OCI-LY1 (cell line): ENCODE measurements at regions not wholly inside any gene's neighbourhood (a gene's known extent, or its start where the extent isn't known, plus 50 kb on each side); places are given as distances from the start of the nearest gene placed in this dataset.

Experiments
- H2AFZ ChIP-seq: fragments of 200-600 bp; sonication (generic), shearing (Covaris generic); 2 replicates; pipeline ENCODE4 v1.6.0; 2014; ENCODE audit warnings: antibody characterized with exemption, mild to moderate bottlenecking, low read length
- H3F3A ChIP-seq: fragments of 200-600 bp; sonication (generic), shearing (Covaris generic); 2 replicates; pipeline ENCODE4 v1.6.0; 2014; ENCODE audit warnings: mild to moderate bottlenecking, antibody characterized with exemption, low read length, moderate library complexity; ENCODE audit not compliant: insufficient read depth
- H3K27ac ChIP-seq: fragments of 200-600 bp; sonication (generic); 2 replicates; pipeline ENCODE4 v1.5.1; 2014; ENCODE audit warnings: low read length, mixed run types, mild to moderate bottlenecking, low read depth; ENCODE audit not compliant: poor library complexity, severe bottlenecking
- H3K27me3 ChIP-seq: fragments of 200-600 bp; sonication (generic); 2 replicates; pipeline ENCODE4 v1.6.0; 2014; ENCODE audit warnings: antibody characterized with exemption, mild to moderate bottlenecking, low read length, moderate library complexity; ENCODE audit not compliant: insufficient read depth
- H3K36me3 ChIP-seq: fragments of 200-600 bp; sonication (generic); 2 replicates; pipeline ENCODE4 v1.6.1; 2014; ENCODE audit warnings: mild to moderate bottlenecking, antibody characterized with exemption, low read length, moderate library complexity, mixed read lengths; ENCODE audit not compliant: insufficient read depth
- H3K4me1 ChIP-seq: fragments of 200-600 bp; sonication (generic); 2 replicates; pipeline ENCODE4 v1.5.1; 2014; ENCODE audit warnings: mild to moderate bottlenecking, low read length, moderate library complexity; ENCODE audit not compliant: insufficient read depth, severe bottlenecking
- H3K4me2 ChIP-seq: fragments of 200-600 bp; sonication (generic), shearing (Covaris generic); 2 replicates; pipeline ENCODE4 v1.6.1; 2014; ENCODE audit warnings: low read length
- H3K4me3 ChIP-seq: fragments of 200-600 bp; sonication (generic); 2 replicates; pipeline ENCODE4 v1.5.1; 2014; ENCODE audit warnings: low read length, low read depth, mild to moderate bottlenecking, mixed read lengths; ENCODE audit not compliant: poor library complexity, severe bottlenecking
- H3K79me2 ChIP-seq: fragments of 200-600 bp; shearing (Covaris generic); 2 replicates; pipeline ENCODE4 v1.6.1; 2016; ENCODE audit warnings: mixed run types, low read length, mixed read lengths; ENCODE audit not compliant: insufficient read depth
- H3K9ac ChIP-seq: fragments of 200-600 bp; sonication (generic), shearing (Covaris generic); 2 replicates; pipeline ENCODE4 v1.6.1; 2014; ENCODE audit warnings: mild to moderate bottlenecking, low read length, mixed read lengths
- H3K9me2 ChIP-seq: fragments of 200-600 bp; sonication (generic), shearing (Covaris generic); 2 replicates; pipeline ENCODE4 v1.6.1; 2014; ENCODE audit warnings: low read depth, mild to moderate bottlenecking, low read length, mixed read lengths
- H3K9me3 ChIP-seq: fragments of 200-600 bp; shearing (Covaris generic); 2 replicates; pipeline ENCODE4 v1.6.1; 2014; ENCODE audit warnings: low read length, mixed read lengths
- H4K20me1 ChIP-seq: fragments of 200-600 bp; sonication (generic), shearing (Covaris generic); 2 replicates; pipeline ENCODE4 v1.6.0; 2016; ENCODE audit warnings: mild to moderate bottlenecking, low read length; ENCODE audit not compliant: insufficient read depth
- EZH2 ChIP-seq: fragments of 200-600 bp; sonication (generic), shearing (Covaris generic); IDR thresholded peaks from 2 replicates; pipeline ENCODE4 v1.8.0; 2017; ENCODE audit warnings: borderline replicate concordance, mixed run types, mild to moderate bottlenecking, antibody characterized with exemption, low read length, moderate library complexity, mixed read lengths
- TF ChIP-seq, protein P1 (sequence below): fragments of 200-600 bp; sonication (generic), shearing (Covaris generic); IDR thresholded peaks from 2 replicates; pipeline ENCODE4 v1.5.1; 2017; ENCODE audit warnings: mild to moderate bottlenecking, antibody characterized with exemption, low read length, moderate library complexity, mixed read lengths

GRCh38 chr3:150227839-150228238 lies 180.3 kb upstream of the TSC22D2 start:
- no peak overlapping the region for H2AFZ ChIP-seq
- H3K36me3 ChIP-seq, result no peaks in the 10 kb centered on the region
- H3K9me3 ChIP-seq, result no peaks in the 10 kb centered on the region
- no peaks in the 10 kb centered on the region for H3K4me1 ChIP-seq
- H3K9me2 ChIP-seq, result no peaks in the 10 kb centered on the region
- H3K27ac ChIP-seq, result no peak overlapping the region
- TF ChIP-seq, protein P1, sequence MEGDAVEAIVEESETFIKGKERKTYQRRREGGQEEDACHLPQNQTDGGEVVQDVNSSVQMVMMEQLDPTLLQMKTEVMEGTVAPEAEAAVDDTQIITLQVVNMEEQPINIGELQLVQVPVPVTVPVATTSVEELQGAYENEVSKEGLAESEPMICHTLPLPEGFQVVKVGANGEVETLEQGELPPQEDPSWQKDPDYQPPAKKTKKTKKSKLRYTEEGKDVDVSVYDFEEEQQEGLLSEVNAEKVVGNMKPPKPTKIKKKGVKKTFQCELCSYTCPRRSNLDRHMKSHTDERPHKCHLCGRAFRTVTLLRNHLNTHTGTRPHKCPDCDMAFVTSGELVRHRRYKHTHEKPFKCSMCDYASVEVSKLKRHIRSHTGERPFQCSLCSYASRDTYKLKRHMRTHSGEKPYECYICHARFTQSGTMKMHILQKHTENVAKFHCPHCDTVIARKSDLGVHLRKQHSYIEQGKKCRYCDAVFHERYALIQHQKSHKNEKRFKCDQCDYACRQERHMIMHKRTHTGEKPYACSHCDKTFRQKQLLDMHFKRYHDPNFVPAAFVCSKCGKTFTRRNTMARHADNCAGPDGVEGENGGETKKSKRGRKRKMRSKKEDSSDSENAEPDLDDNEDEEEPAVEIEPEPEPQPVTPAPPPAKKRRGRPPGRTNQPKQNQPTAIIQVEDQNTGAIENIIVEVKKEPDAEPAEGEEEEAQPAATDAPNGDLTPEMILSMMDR, result peak; percentile 97
- TF ChIP-seq EZH2, result no peak
- no peaks in the 10 kb centered on the region for H3K27me3 ChIP-seq
- no peak overlapping the region for H3K4me3 ChIP-seq
- no peaks in the 10 kb centered on the region for H4K20me1 ChIP-seq
- no peak overlapping the region for H3K4me2 ChIP-seq
- H3F3A ChIP-seq, result no peaks in the 10 kb centered on the region
- H3K79me2 ChIP-seq, result no peaks in the 10 kb centered on the region
- H3K9ac ChIP-seq, result no peak overlapping the region

- Histone ChIP-seq H4K20me1 (no peaks in the 10 kb centered on the region), H3K4me3 (no peak overlapping the region), H2AFZ (no peak overlapping the region), H3K9ac (no peak overlapping the region), H3K27ac (no peak overlapping the region), H3K4me2 (no peak overlapping the region), H3K27me3 (no peaks in the 10 kb centered on the region), H3K36me3 (no peaks in the 10 kb centered on the region), H3K9me3 (no peaks in the 10 kb centered on the region), H3K9me2 (no peaks in the 10 kb centered on the region), H3K79me2 (no peaks in the 10 kb centered on the region), H3F3A (no peaks in the 10 kb centered on the region), H3K4me1 (no peaks in the 10 kb centered on the region)
- TF ChIP-seq EZH2, result no peak
- TF ChIP-seq, protein P1, result no peak
These were observed 182.1 kb upstream of the TSC22D2 start for GRCh38 chr3:150225986-150226385.

GRCh38 chr3:150223558-150223957 lies 184.5 kb upstream of the TSC22D2 start:
- no peak for TF ChIP-seq EZH2
- Histone ChIP-seq H3K79me2 (no peaks in the 10 kb centered on the region), H2AFZ (no peak overlapping the region)

More at GRCh38 chr3:150223558-150223957, 184.5 kb upstream of the TSC22D2 start:
- no peaks in the 10 kb centered on the region for H4K20me1 ChIP-seq
- no peak overlapping the region for H3K9ac ChIP-seq
- no peak overlapping the region for H3K4me3 ChIP-seq
- no peaks in the 10 kb centered on the region for H3K4me1 ChIP-seq
- no peak overlapping the region for H3K27ac ChIP-seq
- H3K27me3 ChIP-seq, result no peaks in the 10 kb centered on the region
- H3K9me3 ChIP-seq, result no peaks in the 10 kb centered on the region
- H3F3A ChIP-seq, result no peaks in the 10 kb centered on the region; the same call in 1 of the 2 replicates
- H3K9me2 ChIP-seq, result no peaks in the 10 kb centered on the region
- no peaks in the 10 kb centered on the region for H3K36me3 ChIP-seq
- no peak overlapping the region for H3K4me2 ChIP-seq
